GM10266 (cell line): ENCODE measurements at regions not wholly inside any gene's neighbourhood (a gene's known extent, or its start where the extent isn't known, plus 50 kb on each side); places are given as distances from the start of the nearest gene placed in this dataset.
"Not testable (repeated sequence)": the region's sequence is repeated elsewhere in the genome, so short reads cannot be mapped to it uniquely, and the experiment has no call there.

Experiments used
- DNase-seq: peaks from one replicate; pipeline ENCODE4 v3.0.0; 2012; ENCODE audit errors: extremely low spot score
- CTCF ChIP-seq: IDR thresholded peaks from 2 replicates; pipeline ENCODE4 v1.5.1; 2012; ENCODE audit warnings: mild to moderate bottlenecking, low read depth; ENCODE audit not compliant: control insufficient read depth, insufficient read depth; ENCODE audit errors: missing control alignments

GRCh38 chr5:97979740-97980139 lies 793.7 kb upstream of the RGMB start:
- no peak for TF ChIP-seq CTCF
- DNase-seq: no peak

DNA sequence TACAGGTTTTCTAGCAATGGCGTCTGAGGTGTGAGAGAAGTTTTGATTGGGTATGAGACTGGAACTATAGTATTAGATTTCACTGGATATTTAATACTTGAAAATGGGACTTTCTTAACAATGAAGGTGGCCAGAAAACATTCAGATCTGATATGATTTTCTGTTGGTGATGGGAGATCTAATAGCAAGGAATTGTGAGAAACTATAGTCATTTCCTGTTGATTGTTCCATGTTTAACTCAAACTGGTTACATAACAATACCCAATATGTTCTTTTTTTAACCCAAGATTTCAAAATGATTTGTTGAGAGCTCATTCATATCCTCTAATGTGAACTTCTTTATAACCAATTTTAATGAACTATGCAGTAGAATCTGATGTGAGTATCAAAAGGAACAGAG lies 793.2 kb upstream of the RGMB start:
- DNase-seq: no peak
- no peak for TF ChIP-seq CTCF

GRCh38 chr5:97986069-97986468 lies 787.4 kb upstream of the RGMB start:
- DNase-seq: no peak
- TF ChIP-seq CTCF: no peak

GRCh38 chr5:97991236-97991635 lies 782.2 kb upstream of the RGMB start:
- no peak for DNase-seq
- no peak for TF ChIP-seq CTCF

GRCh38 chr5:97998941-97999340 lies 774.5 kb upstream of the RGMB start:
- DNase-seq: no peak
- no peak for TF ChIP-seq CTCF

GRCh38 chr5:98004463-98004862 lies 769.0 kb upstream of the RGMB start:
- no peak for TF ChIP-seq CTCF
- no peak for DNase-seq

DNA sequence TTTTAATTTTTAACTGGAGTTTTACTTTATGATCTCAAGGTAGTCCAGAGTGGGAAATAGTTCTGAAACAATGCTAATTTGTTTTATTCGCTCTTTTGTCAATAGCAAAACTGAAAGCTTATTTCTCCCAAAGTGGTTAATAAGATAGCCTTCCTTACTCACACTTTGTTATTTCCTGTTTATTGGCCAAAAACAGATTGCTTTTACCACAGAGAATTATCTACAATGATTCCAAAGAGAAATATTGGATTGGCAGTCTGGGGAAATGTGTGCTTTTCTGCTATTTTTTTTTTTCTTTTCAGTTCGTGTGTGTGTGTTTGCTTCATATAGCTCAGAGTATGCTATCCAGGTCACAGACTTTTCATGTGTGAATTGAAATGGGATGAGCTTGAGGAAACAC lies 756.7 kb upstream of the RGMB start:
- no peak for DNase-seq
- TF ChIP-seq CTCF: no peak

DNA sequence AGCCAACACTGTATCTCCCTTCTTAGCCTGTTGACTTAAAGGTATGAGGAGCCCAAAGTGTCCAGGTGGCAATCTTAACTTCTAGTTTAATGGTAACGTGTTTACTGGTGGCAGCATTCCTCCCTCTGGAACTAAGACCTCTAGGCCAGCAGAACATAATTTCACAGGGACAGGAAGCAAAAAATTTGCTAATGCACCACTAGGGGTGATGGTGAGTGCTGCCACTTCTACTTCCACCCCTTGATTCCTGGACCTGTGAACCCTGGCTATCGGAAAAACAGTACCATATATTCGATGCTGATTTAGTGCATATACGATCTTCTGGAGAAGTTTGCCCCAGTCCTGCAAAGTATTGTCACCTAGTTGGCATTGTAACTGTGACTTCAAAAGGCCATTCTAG lies 743.2 kb upstream of the RGMB start:
- DNase-seq: not testable (repeated sequence)

- DNase-seq: not testable (repeated sequence)
These were observed 742.4 kb upstream of the RGMB start for GRCh38 chr5:98031036-98031435.
